ENCODE measurements at regions not wholly inside any gene's neighbourhood (a gene's known extent, or its start where the extent isn't known, plus 50 kb on each side); places are given as distances from the start of the nearest gene placed in this dataset.

GRCh38 chr2:42897358-42897757, 105.0 kb upstream of the HAAO start:
- DNase-seq, result no peak
- no peak for ATAC-seq

GRCh38 chr2:42895791-42896135, 103.4 kb upstream of the HAAO start:
- no peak for ATAC-seq

GRCh38 chr2:42895134-42895790, 102.9 kb upstream of the HAAO start:
- ATAC-seq, result no peak
- no peak for DNase-seq

More at GRCh38 chr2:42895791-42896135, 103.4 kb upstream of the HAAO start:
- no peak for DNase-seq

- no peak for DNase-seq
- ATAC-seq, result no peak
Observed at GRCh38 chr2:42893047-42893758, 100.8 kb upstream of the HAAO start.

- ATAC-seq (no peak), DNase-seq (no peak)
Observed at GRCh38 chr2:42890791-42891355, 98.5 kb upstream of the HAAO start.

- ATAC-seq, result no peak
Observed at GRCh38 chr2:42888321-42889245, 96.2 kb upstream of the HAAO start.

GRCh38 chr2:42886921-42887320, 94.5 kb upstream of the HAAO start:
- ATAC-seq (no peak), DNase-seq (no peak)

More at GRCh38 chr2:42888321-42889245, 96.2 kb upstream of the HAAO start:
- DNase-seq, result no peak

GRCh38 chr2:42882756-42883155, 90.4 kb upstream of the HAAO start:
- no peak for DNase-seq
- ATAC-seq, result no peak

GRCh38 chr2:42881732-42882131, 89.3 kb upstream of the HAAO start:
- DNase-seq, result no peak
- peak; percentile 57 for ATAC-seq

GRCh38 chr2:42880738-42881690, 88.6 kb upstream of the HAAO start:
- no peak for DNase-seq
- no peak for ATAC-seq

- DNase-seq, result no peak
Observed at GRCh38 chr2:42879913-42880737, 87.7 kb upstream of the HAAO start.

GRCh38 chr2:42879121-42879705, 86.8 kb upstream of the HAAO start:
- no peak for ATAC-seq
- no peak for DNase-seq

More at GRCh38 chr2:42879913-42880737, 87.7 kb upstream of the HAAO start:
- ATAC-seq, result no peak

GRCh38 chr2:42878581-42878980, 86.2 kb upstream of the HAAO start:
- ATAC-seq, result peak; percentile 89
- peak; percentile 33 for DNase-seq

- DNase-seq, result no peak
- no peak for ATAC-seq
Observed at GRCh38 chr2:42877936-42878335, 85.6 kb upstream of the HAAO start.

GRCh38 chr2:42877511-42877910, 85.1 kb upstream of the HAAO start:
- no peak for ATAC-seq
- DNase-seq, result no peak

GRCh38 chr2:42876326-42876751, 84.0 kb upstream of the HAAO start:
- ATAC-seq, result no peak
- no peak for DNase-seq

- no peak for ATAC-seq
- no peak for DNase-seq
Observed at GRCh38 chr2:42875880-42876279, 83.5 kb upstream of the HAAO start.

- DNase-seq (no peak), ATAC-seq (no peak)
Observed at GRCh38 chr2:42874949-42875801, 82.8 kb upstream of the HAAO start.

GRCh38 chr2:42872721-42873120, 80.3 kb upstream of the HAAO start:
- ATAC-seq (no peak), DNase-seq (no peak)

Data from stimulated activated naive CD8-positive, alpha-beta T cell treated with anti-CD3 and anti-CD28 coated beads, Interleukin-15, Interleukin-2, amounts not matched to agents 100 U/mL and 50 U/mL, for 24 hours (primary cell).